HG02885 (cell line): ENCODE measurements at regions not wholly inside any gene's neighbourhood (a gene's known extent, or its start where the extent isn't known, plus 50 kb on each side); places are given as distances from the start of the nearest gene placed in this dataset.
A peak's percentile ranks its signal among the peaks of the same experiment; 100 is the strongest.

ENCODE experiments used
- ATAC-seq: cut with Tn5 transposase; IDR thresholded peaks from one replicate; pipeline ENCODE4 v1.9.1; 2021; ENCODE audit warnings: mild to moderate bottlenecking; ENCODE audit not compliant: unreplicated experiment, poor library complexity

DNA sequence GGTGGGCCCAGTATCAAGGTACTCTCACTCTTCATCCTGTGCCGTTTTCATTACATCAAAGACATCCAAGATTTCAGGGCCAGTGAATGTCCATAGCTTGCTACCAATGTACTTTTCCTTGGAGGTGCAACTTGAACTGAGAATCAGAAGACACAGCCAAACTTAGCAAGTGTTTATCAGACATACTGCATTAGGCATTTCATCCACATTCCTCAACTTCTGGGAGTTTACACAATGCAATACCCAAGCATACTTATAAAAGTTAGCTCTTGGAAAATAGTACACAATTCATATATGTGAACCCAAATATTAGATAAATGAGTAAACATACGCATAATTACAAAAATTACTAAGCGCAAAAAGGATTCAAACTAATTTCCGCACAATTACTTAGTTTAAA lies 216.3 kb upstream of the RHOBTB1 start:
- ATAC-seq = no peak

DNA sequence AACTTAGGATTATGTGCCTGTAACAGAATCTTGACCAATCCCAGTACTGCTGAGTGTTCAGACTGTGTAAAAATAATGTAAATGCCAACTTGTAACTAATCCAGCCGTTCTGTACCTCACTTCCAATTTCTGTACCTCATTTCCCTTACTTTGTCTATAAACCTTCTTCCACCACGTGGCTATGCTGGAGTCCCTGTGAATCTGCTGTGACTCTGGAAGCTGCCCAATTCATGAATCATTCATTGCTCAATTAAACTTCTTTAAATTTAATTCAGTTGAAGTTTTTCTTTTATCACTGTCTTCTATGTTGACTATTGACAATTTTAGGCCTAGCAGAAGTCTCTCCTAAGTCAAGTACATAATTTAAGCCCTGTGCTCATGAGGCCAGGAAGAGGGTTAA lies 215.3 kb upstream of the RHOBTB1 start:
- no peak for ATAC-seq

DNA sequence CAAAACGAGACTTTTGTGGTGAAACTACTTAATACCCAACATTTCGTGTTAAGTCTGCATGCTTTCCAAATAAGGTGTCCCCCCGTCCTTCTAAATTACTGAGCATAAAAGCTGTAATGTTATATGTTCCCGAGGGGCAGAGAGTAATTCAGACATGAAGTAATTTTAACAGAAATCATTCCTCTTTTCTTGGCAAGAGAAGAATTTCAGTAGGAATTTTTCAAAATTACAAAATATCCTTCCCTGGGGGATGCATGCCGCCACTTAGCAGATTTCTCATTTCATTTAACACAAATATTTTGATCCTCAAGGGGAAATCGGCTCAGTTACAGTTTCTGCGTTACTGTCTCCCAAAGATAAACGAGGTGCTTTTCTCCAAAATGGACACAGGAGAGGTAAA lies 213.2 kb upstream of the RHOBTB1 start:
- ATAC-seq = no peak

DNA sequence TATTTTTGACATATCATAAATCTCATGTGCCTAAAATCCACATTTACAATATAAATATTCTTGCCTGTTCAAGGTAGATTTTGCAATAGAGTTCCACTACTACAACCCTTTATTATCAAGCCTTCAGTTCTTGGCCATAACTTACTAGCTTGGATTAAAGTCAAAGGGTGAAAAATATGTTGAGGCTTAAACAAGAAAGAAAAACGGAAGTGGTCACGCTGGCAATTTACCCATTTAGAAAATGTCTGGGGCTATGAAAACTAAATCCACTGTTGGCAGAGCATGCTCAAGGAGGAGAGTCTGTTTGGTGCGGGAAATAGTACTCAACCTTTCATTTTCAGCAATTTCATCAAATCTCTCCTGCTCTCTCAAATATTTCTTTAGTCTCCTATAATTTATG lies 209.8 kb upstream of the RHOBTB1 start:
- ATAC-seq = no peak

DNA sequence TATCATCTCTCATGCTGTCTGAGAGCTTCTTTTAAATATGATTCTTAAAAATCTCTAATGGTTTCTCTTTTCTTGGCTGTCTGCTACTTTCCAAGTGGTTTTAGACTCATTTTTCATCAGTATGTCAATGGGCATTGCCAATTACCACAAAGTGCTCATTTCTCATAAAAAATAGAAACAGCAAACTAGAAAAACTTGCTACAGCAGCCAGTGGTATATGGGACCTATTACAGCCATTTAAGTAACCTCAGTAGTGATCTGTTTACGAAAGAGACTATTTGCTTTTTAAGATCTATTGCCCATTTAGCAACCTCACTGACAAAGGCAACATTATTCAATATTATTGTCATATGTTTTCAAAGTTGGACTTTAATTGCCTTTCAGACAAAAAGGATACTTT lies 207.1 kb upstream of the RHOBTB1 start:
- ATAC-seq = no peak

DNA sequence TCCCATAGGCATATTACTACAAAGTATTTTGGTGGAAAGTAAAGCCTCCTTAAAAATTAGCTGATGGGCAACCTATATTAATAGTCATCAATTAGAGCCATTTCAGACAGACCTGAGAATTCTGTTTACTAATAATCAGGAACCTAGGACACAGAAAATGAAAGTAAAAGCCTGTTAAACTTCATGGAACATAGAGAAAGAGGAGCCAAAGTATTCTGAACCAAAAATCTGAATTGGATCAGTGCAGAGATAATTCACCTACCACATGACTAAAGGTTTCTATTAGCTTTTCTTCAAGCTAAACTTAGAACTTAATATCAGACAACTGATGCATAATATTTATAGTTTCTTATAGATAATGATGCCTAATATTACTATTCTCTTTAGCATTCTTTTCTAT lies 204.5 kb upstream of the RHOBTB1 start:
- no peak for ATAC-seq

DNA sequence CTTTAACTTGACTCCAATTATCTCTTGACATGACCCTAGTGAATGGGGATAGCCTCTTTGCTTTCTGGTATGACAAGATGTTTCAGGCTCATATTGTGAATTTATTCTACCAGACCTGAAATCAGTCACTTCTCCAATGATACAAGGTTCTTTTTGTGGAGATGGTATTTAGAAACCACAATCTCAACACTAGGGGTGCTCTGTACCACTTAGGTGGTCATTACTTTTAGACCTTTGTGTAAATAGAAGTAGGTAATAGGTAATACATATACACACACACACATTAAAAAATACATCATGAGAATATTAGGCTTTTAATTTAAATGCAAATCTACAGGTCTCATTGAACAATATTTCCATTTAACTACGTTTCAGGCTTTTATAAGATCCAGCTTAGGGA lies 199.0 kb upstream of the RHOBTB1 start:
- no peak for ATAC-seq

DNA sequence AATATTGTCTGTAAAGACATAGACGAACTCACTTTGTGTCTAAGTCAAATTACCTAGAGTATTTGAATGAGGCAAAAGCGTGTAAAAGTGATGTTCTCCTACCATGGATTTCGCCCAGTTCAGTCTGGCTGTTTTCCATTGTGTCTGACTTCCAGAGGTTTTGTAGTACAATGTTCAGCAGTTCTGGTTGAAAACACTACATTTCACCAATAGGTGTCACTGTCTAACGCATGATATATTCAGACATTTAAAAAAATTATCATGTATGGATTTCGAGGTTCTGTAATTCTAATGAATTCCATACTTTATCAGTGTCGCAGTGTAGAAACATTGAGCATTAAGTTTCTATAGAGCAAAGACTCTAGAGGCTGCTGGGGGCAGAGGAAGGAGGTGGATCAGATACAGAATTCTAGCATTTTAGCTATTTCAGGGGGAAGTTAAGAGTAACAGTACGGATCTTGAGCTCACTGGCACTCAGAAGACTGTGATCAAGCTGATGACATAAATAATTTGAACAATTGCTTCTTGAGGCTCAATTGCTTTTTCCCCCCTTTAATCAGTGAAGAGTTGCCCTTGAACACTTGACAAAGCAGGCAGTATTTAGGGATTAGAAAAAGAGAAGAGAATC lies 196.9 kb upstream of the RHOBTB1 start:
- peak; percentile 71 for ATAC-seq

DNA sequence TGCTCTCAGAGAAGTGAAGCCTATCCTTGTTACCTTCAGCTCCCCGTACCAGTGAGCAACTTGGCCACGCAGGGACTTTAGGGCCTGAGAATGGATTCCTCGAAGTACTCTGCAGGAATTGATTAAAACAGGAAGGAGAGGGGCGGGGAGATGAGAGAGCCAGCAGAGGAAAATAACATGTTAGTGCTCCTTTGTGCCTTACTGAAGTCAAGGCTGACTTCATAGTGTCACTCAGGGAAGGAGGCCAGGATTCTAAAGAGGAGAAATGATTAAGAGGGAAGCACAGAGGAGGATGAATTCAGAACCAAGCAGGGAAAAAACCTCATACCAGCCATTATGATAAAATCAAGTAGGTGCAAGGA lies 195.6 kb upstream of the RHOBTB1 start:
- ATAC-seq = no peak

DNA sequence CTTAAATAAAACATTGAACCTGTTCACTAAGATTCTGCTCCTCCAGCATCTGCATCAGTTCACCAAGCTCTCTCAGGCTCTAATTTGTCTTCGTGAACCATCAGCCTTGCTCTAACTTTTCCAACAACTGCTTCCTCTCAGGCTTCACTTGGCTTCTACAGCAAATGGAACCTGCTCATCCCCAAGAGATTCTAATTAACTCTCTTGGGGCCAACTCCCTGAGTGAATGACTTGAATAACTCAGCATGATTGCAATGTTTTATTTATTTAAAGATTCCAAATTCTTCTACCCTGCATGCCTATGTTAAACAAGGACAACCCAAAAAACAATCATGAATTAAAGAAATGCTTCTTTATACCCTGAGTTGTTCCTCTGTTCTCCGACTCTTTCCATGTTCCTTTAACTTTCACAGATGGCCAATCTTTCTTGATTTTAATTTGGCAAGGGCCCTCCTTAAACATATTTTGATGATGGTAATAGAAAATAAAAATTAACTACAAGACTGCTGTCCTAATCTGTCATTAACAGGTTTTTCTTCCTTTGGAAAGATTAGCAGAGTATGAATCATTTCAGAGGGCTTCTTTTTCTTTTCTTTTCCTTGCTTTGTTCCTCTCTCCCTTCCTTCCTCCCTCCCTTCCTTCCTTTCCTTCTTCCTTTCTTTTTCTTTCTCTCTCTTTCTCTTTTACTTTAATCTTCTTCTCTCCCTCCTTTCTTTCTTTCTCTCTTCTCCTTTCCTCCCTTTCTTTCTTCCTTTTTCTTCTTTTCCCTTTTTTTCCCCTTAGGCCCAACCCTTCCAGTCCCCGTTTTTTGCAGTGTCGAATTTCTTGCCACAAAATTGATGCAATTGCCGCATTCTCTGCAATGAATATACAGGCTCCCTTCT lies 195.0 kb upstream of the RHOBTB1 start:
- ATAC-seq = no peak

DNA sequence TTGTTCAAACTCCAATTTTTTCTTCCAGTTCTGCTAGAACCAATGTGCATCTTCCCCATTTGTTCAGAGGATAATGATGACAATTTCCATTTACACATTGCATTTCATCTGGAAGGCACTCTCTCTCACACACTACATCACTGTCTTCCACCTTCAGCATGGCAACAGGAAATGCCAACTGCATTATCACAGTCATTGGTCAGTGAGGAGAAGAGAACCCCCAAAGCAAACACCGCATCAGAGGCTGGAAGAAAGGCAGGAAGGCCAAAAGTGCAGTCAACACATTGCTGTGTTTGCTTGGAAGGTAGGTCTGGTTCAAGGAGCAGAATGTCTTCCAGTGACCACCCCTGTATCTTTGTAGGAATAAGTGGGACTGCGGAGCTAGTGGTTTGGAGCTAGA lies 192.2 kb upstream of the RHOBTB1 start:
- ATAC-seq = no peak

DNA sequence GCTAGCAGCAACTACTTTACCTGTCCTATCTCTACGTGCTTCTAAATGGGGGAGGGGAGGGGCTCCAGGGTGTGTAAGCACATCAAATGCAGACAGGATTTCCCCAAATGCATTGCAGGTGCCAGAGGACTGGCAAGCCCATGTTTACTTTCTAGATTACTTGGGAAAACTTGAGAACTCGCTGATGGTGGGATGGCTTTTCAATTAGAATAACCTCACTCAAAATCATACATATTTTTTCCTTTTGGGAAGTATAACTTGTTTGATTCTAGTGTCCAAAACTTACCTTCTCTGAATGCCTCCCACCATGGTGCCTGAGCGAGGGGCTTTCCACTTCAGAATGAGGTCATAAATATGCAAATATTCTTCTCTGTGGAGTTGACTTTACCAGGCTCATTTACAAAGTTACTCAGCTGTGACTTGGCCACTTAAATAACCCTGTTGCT lies 191.3 kb upstream of the RHOBTB1 start:
- ATAC-seq = peak; percentile 97

DNA sequence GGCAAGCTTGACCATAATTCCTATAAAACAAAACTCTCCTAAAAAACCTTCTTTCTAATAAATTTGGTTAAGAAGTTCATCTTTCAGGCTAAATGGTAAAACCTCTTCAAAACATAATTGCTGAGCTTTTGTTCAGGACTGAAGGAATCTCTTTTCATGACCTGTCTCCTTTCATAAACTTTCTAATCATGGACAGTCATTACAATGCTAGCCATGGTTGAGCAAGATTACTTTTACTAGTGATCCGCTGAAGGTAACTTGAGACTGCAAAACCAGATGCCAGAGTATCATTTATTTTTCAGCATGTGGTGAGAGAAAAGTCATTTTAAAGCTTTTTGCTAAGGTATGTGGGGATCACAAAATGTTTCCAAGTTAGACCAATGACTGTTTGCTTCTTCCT lies 186.4 kb upstream of the RHOBTB1 start:
- no peak for ATAC-seq

DNA sequence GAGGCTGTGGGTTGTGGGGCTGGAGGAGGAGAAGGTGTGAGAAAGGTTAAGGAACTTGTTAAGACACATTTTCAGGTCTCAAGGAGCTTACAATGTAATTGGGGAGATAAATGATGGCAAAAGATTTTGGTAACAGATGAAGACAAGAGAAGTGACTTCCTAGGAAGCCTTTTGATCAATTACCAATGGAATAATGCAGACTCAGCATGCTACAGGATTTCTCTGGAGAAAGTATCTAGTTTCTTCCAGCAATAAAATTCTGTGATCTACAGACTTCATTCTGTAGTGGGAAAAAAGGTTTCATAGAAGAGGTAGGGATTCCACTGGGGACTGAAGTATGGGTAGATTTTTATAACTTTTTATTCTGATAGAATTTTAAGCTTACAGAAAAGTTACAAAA lies 184.2 kb upstream of the RHOBTB1 start:
- ATAC-seq = no peak

DNA sequence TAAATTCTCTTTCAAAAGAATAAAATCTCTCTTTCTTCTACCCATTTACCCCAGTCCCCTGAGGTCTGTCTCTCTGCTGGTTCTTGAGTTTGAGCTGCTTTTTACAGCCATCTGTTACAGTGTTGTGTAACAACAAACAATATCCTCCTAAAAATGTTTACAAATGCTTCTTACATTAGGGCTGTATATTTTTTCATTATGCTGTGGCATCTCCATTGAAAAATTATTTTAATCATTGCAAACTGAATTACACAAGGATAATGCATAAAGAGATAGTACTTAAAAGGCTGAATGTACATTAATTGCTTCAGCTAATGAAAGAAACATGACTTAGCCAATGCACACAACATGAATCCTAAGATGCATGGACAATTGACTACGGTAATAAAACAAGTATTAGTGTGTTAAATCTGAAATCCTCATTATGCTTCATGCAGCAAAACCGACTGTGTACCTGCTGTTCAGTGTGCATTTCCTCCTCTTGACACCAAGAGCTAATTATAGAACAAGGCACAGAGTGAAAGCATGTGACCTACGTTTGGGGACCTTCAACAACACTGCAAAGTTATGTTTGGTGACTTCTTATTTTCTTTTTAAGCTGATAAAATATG lies 181.7 kb upstream of the RHOBTB1 start:
- peak; percentile 82 for ATAC-seq

DNA sequence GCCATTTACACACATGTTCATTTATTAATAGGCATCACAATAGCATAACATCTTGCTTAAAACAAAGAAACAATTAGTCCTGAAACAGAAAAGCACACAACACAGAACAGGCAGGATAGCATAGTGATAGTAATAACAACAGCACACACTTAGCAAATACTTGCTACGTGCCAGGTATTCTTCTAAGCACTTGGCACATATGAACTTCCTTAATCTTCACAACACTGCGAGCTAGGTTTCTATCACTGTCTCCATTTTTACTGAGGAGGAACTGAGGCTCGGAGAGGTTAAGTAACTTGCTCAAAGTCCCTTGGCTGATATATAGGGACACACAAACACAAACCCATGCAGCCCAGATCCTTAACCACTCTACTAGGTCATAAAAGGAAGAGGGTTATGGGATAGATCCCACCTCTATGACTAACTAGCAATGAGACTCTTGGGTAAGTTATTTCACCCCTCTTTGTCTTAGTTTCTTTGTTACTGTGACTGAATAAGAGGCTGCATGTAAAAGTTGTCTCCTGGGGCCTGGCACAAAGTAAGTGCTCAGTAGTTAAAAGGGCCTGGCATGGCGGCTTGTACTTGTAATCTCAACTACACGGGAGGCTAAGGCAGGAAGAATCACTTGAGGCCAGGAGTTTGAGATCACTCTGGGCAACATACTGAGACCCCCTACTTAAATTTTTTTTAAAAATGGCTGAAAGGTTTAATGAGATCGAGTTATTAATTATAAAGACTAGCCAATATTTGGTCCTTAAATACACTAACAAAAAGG lies 181.0 kb upstream of the RHOBTB1 start:
- ATAC-seq = no peak

DNA sequence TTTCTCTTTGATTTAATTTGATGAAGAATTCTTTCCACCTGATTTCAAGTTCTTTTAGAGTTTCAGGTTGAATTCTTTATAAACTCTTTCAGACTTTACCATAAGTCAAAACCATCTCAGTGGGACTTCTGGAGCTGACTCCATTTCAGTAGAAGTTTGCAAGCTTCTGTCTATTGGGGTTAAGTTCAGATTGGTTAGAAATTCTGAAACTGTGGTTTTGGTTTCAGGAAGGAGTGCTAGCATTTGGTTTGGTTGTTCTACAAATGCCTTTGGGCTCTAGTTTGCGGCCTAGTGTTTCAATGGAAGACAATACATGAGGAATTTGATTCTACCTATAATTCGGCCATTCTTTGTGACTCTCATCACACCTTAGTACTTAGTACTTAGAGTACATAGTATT lies 176.8 kb upstream of the RHOBTB1 start:
- peak; percentile 84 for ATAC-seq

DNA sequence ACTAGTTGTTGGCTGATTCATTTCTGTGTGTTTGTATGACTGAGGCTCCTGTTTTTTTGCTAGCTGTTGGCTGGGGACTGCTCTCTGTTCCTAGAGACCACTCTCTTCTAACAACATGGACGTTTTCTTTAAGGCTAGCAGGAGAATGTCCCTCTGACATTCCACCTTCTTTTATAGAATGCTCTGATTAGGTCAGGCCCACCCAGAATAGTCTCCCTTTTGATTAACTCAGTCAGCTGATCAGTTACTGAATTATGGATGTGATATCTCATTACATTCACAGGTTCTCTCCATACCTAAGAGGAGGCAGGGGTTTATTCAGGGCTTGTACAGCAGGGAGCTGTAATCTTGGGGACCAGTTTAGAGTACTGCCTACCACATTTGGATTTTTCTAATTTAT lies 175.6 kb upstream of the RHOBTB1 start:
- ATAC-seq = no peak

DNA sequence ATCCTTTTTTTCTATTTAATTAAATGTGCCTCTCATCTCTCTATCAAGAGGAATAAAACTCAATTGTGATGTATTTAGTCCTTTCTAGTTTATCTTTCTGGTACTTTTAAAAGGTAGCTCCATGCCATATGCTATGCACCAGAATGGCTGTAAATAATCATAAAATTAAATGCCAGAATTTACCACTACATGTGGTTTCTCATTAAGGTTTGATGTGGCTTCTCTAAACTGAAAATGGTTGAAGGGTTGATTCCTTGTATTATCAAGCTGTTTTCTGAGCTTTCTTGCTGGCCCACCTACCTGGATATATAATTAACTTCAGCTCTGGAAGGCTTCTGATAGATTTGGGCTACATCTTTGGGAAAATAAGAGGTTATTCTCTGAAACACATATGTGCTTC lies 171.9 kb upstream of the RHOBTB1 start:
- ATAC-seq = no peak

DNA sequence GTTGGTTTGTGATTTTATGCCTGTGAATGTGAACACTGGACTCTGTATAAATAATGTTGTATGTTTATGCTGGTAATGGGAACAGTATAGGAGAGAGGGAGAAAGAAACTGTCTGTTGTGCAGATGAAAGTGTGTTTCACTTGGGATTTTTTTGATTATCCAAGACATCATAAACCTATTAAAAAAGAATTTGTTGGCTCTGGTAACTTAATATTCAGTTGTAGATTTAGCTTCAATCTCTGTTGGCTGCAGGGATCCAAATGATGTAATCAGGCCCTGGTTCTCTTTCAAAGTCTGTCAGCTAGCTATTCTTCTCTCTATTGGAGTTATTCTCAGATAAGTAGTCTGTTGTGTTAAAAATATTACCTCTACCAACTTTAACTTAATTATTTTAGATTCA lies 168.8 kb upstream of the RHOBTB1 start:
- ATAC-seq = no peak

DNA sequence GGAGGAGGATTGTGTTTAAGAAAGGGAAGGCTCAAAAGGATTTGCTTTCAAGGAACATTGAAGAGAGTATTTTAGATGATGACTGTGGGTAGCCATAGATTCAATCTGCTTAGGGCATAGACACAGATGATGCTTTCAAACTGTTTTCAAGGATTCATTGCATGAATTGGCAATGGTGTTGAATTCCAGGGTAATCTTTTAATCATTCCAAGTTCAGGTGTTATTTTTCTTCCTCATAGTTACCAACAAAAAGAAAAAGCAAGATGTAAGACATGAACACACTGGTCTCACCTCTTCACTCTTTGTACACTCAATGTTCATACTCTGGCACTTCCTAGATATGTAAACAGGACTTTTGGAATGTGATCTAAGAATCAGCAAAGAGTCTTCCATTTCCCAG lies 167.0 kb upstream of the RHOBTB1 start:
- ATAC-seq = no peak
